Type B pancreatic cell (in vitro differentiated cells): ENCODE measurements at regions not wholly inside any gene's neighbourhood (a gene's known extent, or its start where the extent isn't known, plus 50 kb on each side); places are given as distances from the start of the nearest gene placed in this dataset.

Experiments used
- DNase-seq: peaks from one replicate; pipeline ENCODE4 v3.0.0; 2021; ENCODE audit warnings: mixed read lengths; ENCODE audit not compliant: unreplicated experiment; ENCODE audit errors: extremely low spot score
- H3K27ac Mint-ChIP-seq: 2 replicates; pipeline ENCODE4 v1.8.0; 2021; ENCODE audit warnings: mild to moderate bottlenecking, mixed read lengths
- H3K27me3 Mint-ChIP-seq: 2 replicates; pipeline ENCODE4 v1.8.0; 2021; ENCODE audit warnings: mixed read lengths
- H3K36me3 Mint-ChIP-seq: 2 replicates; pipeline ENCODE4 v1.8.0; 2021; ENCODE audit warnings: mixed read lengths
- H3K4me1 Mint-ChIP-seq: one replicate; pipeline ENCODE4 v1.8.0; 2021; ENCODE audit warnings: mixed read lengths; ENCODE audit not compliant: unreplicated experiment
- H3K4me3 Mint-ChIP-seq: 2 replicates; pipeline ENCODE4 v1.8.0; 2021; ENCODE audit warnings: mild to moderate bottlenecking, mixed read lengths
- H3K9me3 Mint-ChIP-seq: 2 replicates; pipeline ENCODE4 v1.8.0; 2021; ENCODE audit warnings: mixed read lengths
- CTCF ChIP-seq: fragments of 200-600 bp; sonication (generic); conservative IDR thresholded peaks from 2 replicates; pipeline ENCODE4 v1.5.0; 2021; ENCODE audit warnings: antibody characterized with exemption, mild to moderate bottlenecking

GRCh38 chr13:105168295-105168694 is 1367.2 kb downstream of the EFNB2 start:
- no peak for TF ChIP-seq CTCF
- no peaks in the 10 kb centered on the region for H3K4me1 Mint-ChIP-seq
- no peak overlapping the region for H3K4me3 Mint-ChIP-seq
- DNase-seq = no peak
- no peak overlapping the region for H3K27ac Mint-ChIP-seq
- no peaks in the 10 kb centered on the region for H3K27me3 Mint-ChIP-seq
- H3K36me3 Mint-ChIP-seq = no peaks in the 10 kb centered on the region
- H3K9me3 Mint-ChIP-seq = no peaks in the 10 kb centered on the region

- Mint-ChIP-seq H3K9me3 (no peaks in the 10 kb centered on the region), H3K27ac (no peak overlapping the region), H3K27me3 (no peaks in the 10 kb centered on the region), H3K36me3 (no peaks in the 10 kb centered on the region), H3K4me1 (no peaks in the 10 kb centered on the region), H3K4me3 (no peak overlapping the region)
- no peak for TF ChIP-seq CTCF
- no peak for DNase-seq
Observed at GRCh38 chr13:105167385-105167784, 1368.1 kb downstream of the EFNB2 start.

- DNase-seq = no peak
- H3K4me3 Mint-ChIP-seq = no peak overlapping the region
- H3K27me3 Mint-ChIP-seq = no peaks in the 10 kb centered on the region
- no peaks in the 10 kb centered on the region for H3K36me3 Mint-ChIP-seq
- no peaks in the 10 kb centered on the region for H3K9me3 Mint-ChIP-seq
- no peak for TF ChIP-seq CTCF
- H3K27ac Mint-ChIP-seq = no peak overlapping the region
- no peaks in the 10 kb centered on the region for H3K4me1 Mint-ChIP-seq
Observed at GRCh38 chr13:105165449-105166125, 1369.9 kb downstream of the EFNB2 start.

GRCh38 chr13:105159841-105160240 is 1375.6 kb downstream of the EFNB2 start:
- no peaks in the 10 kb centered on the region for H3K36me3 Mint-ChIP-seq
- no peaks in the 10 kb centered on the region for H3K9me3 Mint-ChIP-seq
- no peak overlapping the region for H3K4me3 Mint-ChIP-seq

GRCh38 chr13:105153611-105154010 is 1381.9 kb downstream of the EFNB2 start:
- Mint-ChIP-seq H3K4me3 (no peak overlapping the region), H3K9me3 (no peaks in the 10 kb centered on the region), H3K27ac (no peak overlapping the region), H3K4me1 (no peaks in the 10 kb centered on the region), H3K36me3 (no peaks in the 10 kb centered on the region), H3K27me3 (no peaks in the 10 kb centered on the region)
- no peak for DNase-seq
- TF ChIP-seq CTCF = no peak

More at GRCh38 chr13:105159841-105160240, 1375.6 kb downstream of the EFNB2 start:
- no peak for DNase-seq
- Mint-ChIP-seq H3K27me3 (no peaks in the 10 kb centered on the region), H3K4me1 (no peaks in the 10 kb centered on the region), H3K27ac (no peak overlapping the region)
- TF ChIP-seq CTCF = no peak

GRCh38 chr13:105151639-105152038 is 1383.8 kb downstream of the EFNB2 start:
- H3K27me3 Mint-ChIP-seq = no peaks in the 10 kb centered on the region
- no peak for TF ChIP-seq CTCF
- no peak for DNase-seq
- H3K27ac Mint-ChIP-seq = no peak overlapping the region
- no peaks in the 10 kb centered on the region for H3K9me3 Mint-ChIP-seq
- no peaks in the 10 kb centered on the region for H3K4me1 Mint-ChIP-seq
- H3K4me3 Mint-ChIP-seq = no peak overlapping the region
- H3K36me3 Mint-ChIP-seq = no peaks in the 10 kb centered on the region
